ENCODE measurements at regions not wholly inside any gene's neighbourhood (a gene's known extent, or its start where the extent isn't known, plus 50 kb on each side); places are given as distances from the start of the nearest gene placed in this dataset.

- peaks cover 5% of the 10 kb centered on the region; the same call in 1 of the 2 replicates for H3K27me3 ChIP-seq (ENCODE audit: control insufficient read depth, insufficient read depth, low read length)
- no peak for DNase-seq (ENCODE audit: low read depth)
- TF ChIP-seq CTCF (IDR thresholded peaks at IDR 0.05; ENCODE audit: insufficient read depth, low read depth, low read length), result no peak
- POLR2A ChIA-PET, result no interaction called here
- H3K36me3 ChIP-seq (ENCODE audit: control insufficient read depth, insufficient read depth, low read length), result no peaks in the 10 kb centered on the region
- CTCF ChIA-PET, result no interaction called here
- H3K4me3 ChIP-seq (ENCODE audit: low read depth, low read length), result no peak overlapping the region
Observed at GRCh38 chr18:49662506-49662905, 100.6 kb downstream of the LIPG start.

- POLR2A ChIA-PET, result no interaction called here
- CTCF ChIA-PET, result interaction anchor here (1.2 kb wide), 1 partner anchor 11 kb away, joined by 4 read pairs; no protein-coding TSS in a partner anchor
- H3K36me3 ChIP-seq (ENCODE audit: control insufficient read depth, insufficient read depth, low read length), result no peaks in the 10 kb centered on the region
- TF ChIP-seq CTCF (IDR thresholded peaks at IDR 0.05; ENCODE audit: insufficient read depth, low read depth, low read length), result no peak
- DNase-seq (ENCODE audit: low read depth), result no peak
- peaks cover 3% of the 10 kb centered on the region; the same call in 1 of the 2 replicates for H3K27me3 ChIP-seq (ENCODE audit: control insufficient read depth, insufficient read depth, low read length)
- H3K4me3 ChIP-seq (ENCODE audit: low read depth, low read length), result no peak overlapping the region
Observed at GRCh38 chr18:49658823-49659404, 97.1 kb downstream of the LIPG start.

GRCh38 chr18:49656073-49656692 is 94.3 kb downstream of the LIPG start:
- H3K27me3 ChIP-seq (ENCODE audit: control insufficient read depth, insufficient read depth, low read length), result peaks cover 3% of the 10 kb centered on the region; the same call in 1 of the 2 replicates
- no peak for TF ChIP-seq CTCF (IDR thresholded peaks at IDR 0.05; ENCODE audit: insufficient read depth, low read depth, low read length)
- ChIA-PET POLR2A (no interaction called here), CTCF (no interaction called here)
- no peak for DNase-seq (ENCODE audit: low read depth)
- H3K36me3 ChIP-seq (ENCODE audit: control insufficient read depth, insufficient read depth, low read length), result no peaks in the 10 kb centered on the region
- no peak overlapping the region for H3K4me3 ChIP-seq (ENCODE audit: low read depth, low read length)

GRCh38 chr18:49655266-49656072 is 93.6 kb downstream of the LIPG start:
- no peak for TF ChIP-seq CTCF (IDR thresholded peaks at IDR 0.05; ENCODE audit: insufficient read depth, low read depth, low read length)
- Histone ChIP-seq H3K4me3 (ENCODE audit: low read depth, low read length) (no peak overlapping the region), H3K27me3 (ENCODE audit: control insufficient read depth, insufficient read depth, low read length) (peaks cover 3% of the 10 kb centered on the region; the same call in 1 of the 2 replicates), H3K36me3 (ENCODE audit: control insufficient read depth, insufficient read depth, low read length) (no peaks in the 10 kb centered on the region)
- CTCF ChIA-PET, result no interaction called here
- POLR2A ChIA-PET, result no interaction called here
- no peak for DNase-seq (ENCODE audit: low read depth)

GRCh38 chr18:49654347-49654746 is 92.5 kb downstream of the LIPG start:
- DNase-seq (ENCODE audit: low read depth), result no peak
- TF ChIP-seq CTCF (IDR thresholded peaks at IDR 0.05; ENCODE audit: insufficient read depth, low read depth, low read length), result no peak
- ChIA-PET POLR2A (no interaction called here), CTCF (no interaction called here)
- peaks cover 3% of the 10 kb centered on the region; the same call in 1 of the 2 replicates for H3K27me3 ChIP-seq (ENCODE audit: control insufficient read depth, insufficient read depth, low read length)
- H3K36me3 ChIP-seq (ENCODE audit: control insufficient read depth, insufficient read depth, low read length), result no peaks in the 10 kb centered on the region
- no peak overlapping the region for H3K4me3 ChIP-seq (ENCODE audit: low read depth, low read length)

Data from BJ (cell line).